Kasumi-1 (cell line): ENCODE measurements at regions not wholly inside any gene's neighbourhood (a gene's known extent, or its start where the extent isn't known, plus 50 kb on each side); places are given as distances from the start of the nearest gene placed in this dataset.

Source experiments
- DNase-seq, 2 experiments: peaks; one replicate each; lab custom pipeline; 2025; lab: John Stamatoyannopoulos, UW

GRCh38 chr13:88601949-88602348 is 930.8 kb downstream of the SLITRK5 start:
- no peak for DNase-seq

GRCh38 chr13:88602786-88603777 is 931.9 kb downstream of the SLITRK5 start:
- DNase-seq, result no peak

GRCh38 chr13:88617176-88617575 is 946.0 kb downstream of the SLITRK5 start:
- DNase-seq, result no peak

- DNase-seq, result no peak
Measured at GRCh38 chr13:88622362-88622973, 951.3 kb downstream of the SLITRK5 start.

- peak; percentile 39 to 42 for DNase-seq
Measured at GRCh38 chr13:88623150-88623549, 952.0 kb downstream of the SLITRK5 start.

- no peak for DNase-seq
Measured at GRCh38 chr13:88627071-88627470, 955.9 kb downstream of the SLITRK5 start.

GRCh38 chr13:88628882-88629281 is 957.7 kb downstream of the SLITRK5 start:
- DNase-seq, result no peak

- no peak for DNase-seq
Measured at GRCh38 chr13:88637935-88638334, 966.8 kb downstream of the SLITRK5 start.

- DNase-seq, result no peak
Measured at GRCh38 chr13:88643233-88643632, 972.1 kb downstream of the SLITRK5 start.

- no peak for DNase-seq
Measured at GRCh38 chr13:88648598-88649373, 977.6 kb downstream of the SLITRK5 start.

GRCh38 chr13:88649855-88650254 is 978.7 kb downstream of the SLITRK5 start:
- peak in 1 of 2 experiments; percentile 9 for DNase-seq

- no peak for DNase-seq
Measured at GRCh38 chr13:88651531-88651930, 980.4 kb downstream of the SLITRK5 start.

GRCh38 chr13:88656751-88657150 is 985.6 kb downstream of the SLITRK5 start:
- no peak for DNase-seq

- no peak for DNase-seq
Measured at GRCh38 chr13:88670509-88670908, 999.3 kb downstream of the SLITRK5 start.

GRCh38 chr13:88674841-88675240 is 1003.7 kb downstream of the SLITRK5 start:
- DNase-seq, result no peak

- no peak for DNase-seq
Measured at GRCh38 chr13:88675347-88675996, 1004.3 kb downstream of the SLITRK5 start.

- DNase-seq, result no peak
Measured at GRCh38 chr13:88676016-88676415, 1004.8 kb downstream of the SLITRK5 start.

- DNase-seq, result no peak
Measured at GRCh38 chr13:88685459-88685858, 1014.3 kb downstream of the SLITRK5 start.

GRCh38 chr13:88701551-88701950 is 1030.4 kb downstream of the SLITRK5 start:
- DNase-seq, result no peak

- no peak for DNase-seq
Measured at GRCh38 chr13:88704600-88705275, 1033.6 kb downstream of the SLITRK5 start.

GRCh38 chr13:88707646-88708045 is 1036.5 kb downstream of the SLITRK5 start:
- DNase-seq, result peak; percentile 87 to 90
